ENCODE measurements at regions not wholly inside any gene's neighbourhood (a gene's known extent, or its start where the extent isn't known, plus 50 kb on each side); places are given as distances from the start of the nearest gene placed in this dataset.
"Not testable (repeated sequence)": the region's sequence is repeated elsewhere in the genome, so short reads cannot be mapped to it uniquely, and the experiment has no call there.

DNA sequence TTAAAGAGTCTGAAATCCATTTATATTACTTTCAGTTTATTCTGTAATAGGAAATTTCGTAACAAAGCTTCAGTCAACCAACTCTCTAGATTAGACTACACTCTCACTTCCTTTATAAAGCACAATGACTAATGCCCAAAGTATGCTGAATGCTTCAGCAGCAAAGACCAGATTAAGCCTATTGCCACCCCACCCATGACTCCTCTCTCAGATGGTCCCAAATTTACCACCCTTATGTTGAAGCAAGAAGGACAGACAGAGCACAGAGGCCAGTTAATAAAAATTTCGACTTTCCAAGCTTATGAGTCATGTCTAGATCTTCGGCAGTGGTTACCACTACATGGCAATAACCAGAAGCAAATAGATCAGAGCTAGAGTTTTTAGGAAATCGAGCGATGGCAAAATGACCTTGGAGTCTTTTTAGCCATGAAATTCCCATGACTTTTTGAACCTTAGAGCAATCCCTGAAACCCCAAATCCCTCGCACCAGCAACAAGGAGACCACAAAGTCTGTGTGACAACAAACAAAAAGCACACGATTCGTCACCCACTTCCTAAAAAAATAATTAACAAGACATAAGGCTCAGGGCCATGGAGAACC, 287.8 kb upstream of the RASA1 start:
- peak; percentile 76 to 95 for DNase-seq

DNA sequence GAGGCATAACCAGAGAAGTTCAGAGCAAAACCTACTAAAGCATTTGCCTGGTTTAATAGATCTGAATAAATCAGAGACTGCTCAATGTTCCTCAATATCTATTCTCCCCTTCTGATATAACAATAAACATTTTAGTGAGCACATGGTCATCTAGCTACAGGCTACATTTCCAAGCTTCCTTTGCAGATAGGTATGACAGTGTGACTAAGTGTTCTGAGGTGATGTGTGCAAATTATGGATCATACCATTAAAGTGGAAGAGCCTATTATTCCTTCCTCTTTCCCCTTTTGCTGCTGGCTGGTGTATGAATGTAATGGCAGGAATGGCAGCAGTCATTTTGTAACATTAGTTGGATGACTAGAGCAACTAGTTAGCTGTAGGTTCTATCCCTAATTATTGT, 285.8 kb upstream of the RASA1 start:
- DNase-seq, result peak in 1 of 2 donors; percentile 3

DNA sequence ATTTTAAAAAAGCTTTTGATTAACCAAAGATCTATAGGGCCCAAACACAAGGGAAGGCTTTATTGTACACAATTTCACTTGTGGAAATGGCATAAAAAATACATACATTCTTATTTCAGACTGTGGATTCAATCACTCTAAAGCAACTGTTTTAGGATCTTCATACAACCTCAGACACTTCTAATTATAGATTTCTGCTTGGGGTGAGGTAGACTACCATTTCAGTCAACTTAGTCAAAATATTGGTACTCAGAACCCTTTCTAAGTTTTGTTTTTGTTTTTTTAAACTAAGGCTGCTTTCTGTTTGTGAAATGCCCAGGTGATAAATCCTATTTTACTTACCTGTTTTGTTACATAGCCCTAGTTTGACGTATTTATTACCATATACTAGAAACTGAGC, 284.5 kb upstream of the RASA1 start:
- no peak for DNase-seq

DNA sequence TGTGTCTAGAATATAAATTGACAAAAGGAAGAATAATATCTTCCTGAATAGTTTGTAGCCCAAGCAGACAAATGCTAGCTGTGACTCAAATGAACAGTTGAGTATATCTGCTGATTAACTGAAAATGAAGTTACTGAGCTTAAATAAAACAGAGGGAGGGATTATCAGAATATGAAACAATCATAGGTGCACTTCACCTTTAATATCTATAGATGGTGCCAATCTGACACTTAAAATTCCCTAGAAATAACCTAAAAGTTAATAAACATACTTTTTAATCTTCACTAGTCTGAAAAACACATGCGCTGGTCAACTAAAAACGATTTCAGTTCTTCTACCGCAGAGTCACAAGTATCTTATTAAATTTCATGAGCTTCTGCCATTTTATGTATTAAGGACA, 280.8 kb upstream of the RASA1 start:
- DNase-seq, result peak in 1 of 2 donors; percentile 9

DNA sequence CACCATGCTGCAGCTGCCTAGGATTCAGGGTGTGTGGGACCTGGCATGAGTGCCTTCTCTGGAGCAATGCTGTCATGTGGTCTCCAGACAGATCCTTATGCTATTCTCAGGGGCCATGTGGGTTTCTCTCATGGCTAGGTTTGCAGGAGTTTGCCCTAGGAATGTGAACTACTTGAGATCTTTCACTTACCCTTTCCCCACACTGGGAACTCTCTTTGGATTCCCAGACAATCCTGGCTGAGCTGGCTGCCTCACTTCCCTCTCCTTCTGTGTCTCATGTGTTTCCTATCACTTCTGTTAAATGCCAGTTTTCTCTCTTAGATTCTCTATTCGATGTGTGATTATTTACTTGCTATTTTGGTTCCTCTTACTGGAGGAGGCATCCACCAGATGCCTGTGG, 270.2 kb upstream of the RASA1 start:
- DNase-seq, result peak; percentile 30 to 42

DNA sequence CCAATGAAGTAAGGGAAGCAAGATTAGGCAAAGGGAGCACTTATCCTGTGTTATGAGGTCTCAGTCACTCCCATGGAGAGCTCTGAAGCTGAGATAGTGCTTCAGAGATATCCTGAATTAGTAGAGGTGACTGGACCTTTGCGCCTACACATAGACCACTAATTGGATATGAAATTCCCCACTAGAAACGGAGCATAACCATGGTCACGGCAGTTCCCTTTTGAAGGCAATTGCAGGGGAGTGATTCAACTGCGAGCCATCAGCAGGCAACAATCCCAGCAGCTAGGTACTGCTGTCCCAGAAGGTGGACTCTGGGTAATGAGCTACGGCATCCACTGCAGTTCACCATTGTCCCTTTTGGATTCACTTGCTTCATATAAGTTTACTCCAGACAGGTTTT, 267.7 kb upstream of the RASA1 start:
- peak in 1 of 2 donors; percentile 20 for DNase-seq

DNA sequence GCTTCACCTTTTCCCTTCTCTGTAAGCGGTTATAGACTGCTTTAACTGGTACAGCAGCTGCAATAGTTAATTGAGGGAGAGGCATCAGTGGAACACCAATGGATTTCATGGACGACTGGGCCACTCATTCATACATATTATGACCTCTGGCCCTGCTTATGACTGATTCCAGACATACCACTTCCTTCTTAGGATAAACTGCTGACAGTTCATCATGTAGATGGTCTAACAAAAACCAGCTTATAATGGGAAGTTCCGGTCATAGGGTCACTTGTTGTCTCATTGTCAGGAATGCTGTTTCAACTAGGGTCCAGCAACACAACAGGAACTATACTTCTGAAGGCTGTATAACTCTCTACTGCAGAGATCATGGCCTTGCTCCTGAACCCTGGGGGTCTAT, 265.2 kb upstream of the RASA1 start:
- DNase-seq, result peak; percentile 87 to 89

DNA sequence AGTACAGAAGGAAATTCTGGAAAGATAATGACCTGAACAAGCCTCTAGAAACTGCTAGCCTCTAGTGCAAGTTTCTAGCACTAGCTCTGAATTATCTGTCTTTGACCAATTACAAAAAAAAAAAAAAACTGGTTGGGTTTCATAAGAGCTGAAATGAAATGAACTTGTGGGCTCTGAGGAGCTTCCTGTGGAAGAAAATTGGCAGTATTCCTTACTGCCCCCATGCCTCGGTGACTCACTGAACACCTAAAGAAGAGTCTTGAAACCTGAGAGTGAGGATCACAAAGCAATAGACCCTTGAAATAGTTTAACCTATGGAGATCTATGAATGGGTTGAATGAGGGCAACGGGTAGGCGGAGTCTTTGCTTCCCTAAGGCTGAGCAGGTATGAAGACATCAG, 263.6 kb upstream of the RASA1 start:
- DNase-seq, result no peak

DNA sequence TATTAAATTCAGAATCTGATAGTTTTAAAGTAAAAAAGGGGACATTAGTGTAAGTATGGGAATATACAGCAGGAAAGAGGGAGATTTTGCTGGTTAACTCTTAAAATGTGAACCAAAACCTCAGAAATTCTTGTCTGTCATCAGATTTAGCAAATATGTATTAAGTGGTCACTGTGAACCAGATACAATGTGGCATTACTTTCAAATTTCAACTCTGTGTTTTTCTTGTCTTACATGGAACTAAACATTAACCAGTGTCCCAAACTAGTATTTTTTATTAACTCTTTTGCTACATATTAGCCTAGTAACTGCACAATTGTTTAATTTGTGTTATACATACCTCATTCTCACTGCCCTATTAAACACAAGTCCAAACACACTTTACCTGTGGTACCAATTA, 259.9 kb upstream of the RASA1 start:
- DNase-seq, result no peak

DNA sequence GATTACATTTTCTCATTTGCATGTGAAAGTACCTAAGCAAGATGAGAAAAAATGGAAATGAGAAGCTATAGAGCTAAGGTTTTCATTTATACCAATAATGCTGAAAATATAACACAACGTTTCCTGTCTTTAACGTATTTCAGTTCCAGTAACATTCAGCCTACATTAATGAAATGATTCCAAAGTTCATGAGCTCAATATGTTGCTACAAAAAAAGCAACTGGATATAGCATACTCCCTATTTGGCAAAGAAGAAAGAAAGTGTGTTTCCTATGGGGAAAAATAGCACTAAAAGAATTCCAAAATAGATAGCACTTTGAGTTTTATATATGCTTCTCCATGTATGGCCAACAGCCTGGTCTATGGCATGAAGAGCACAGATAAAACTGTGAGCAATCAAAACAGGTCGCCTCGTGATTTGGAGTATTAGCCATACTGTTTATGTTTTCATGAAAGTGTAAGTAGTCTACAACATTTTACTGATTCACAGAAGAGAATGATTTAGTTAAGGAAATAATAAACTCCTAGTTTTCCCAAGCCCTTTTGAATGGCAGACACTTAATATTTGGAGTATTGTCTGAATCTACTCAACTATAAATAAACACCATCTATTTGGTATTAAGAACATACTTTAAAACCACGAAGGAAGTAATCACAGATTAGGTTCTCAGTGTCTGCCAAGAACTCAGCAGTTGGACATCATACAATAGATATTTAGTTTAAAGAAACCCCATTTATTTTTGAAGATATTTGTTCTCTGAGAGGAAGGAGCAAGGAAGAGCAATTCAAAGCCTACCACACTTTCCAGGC, 258.7 kb upstream of the RASA1 start:
- DNase-seq, result no peak

DNA sequence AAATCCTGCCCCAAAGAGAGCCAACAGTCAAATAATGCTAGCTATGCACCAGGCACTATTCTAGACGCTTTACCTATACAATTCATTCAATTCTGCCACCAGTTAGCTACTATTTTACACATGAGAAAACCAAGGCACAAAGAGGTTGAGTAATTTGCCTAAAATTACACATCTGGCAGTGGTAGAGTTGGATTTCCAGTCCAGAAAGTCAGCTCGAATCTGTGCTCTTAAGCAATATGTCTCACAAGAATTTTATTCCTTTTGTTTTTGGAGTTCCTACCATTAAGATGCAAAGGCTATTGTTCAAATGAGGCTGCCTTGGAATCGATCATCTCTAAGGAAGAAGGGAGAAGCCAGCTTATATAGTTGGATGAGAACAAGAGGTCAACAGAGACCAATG, 256.9 kb upstream of the RASA1 start:
- DNase-seq, result no peak

DNA sequence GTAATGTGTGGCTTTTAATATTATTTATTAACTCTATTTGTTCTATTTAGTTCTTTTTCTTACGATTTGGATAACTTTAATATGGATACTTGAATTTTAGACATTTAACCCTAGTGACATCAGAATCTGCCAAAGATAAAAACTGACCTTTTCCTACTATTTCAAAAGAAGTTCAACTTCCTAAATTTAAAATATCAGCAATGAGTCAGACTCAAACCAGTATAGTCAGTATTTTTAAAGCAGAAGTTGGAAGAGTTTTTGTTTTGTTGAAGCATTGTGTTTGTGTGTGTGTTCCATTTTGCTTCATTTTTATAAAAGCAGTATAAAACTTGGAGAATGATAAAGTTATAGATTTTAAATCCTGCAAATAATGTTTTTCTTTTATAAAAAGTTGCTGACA, 251.8 kb upstream of the RASA1 start:
- DNase-seq, result peak; percentile 52 to 86

DNA sequence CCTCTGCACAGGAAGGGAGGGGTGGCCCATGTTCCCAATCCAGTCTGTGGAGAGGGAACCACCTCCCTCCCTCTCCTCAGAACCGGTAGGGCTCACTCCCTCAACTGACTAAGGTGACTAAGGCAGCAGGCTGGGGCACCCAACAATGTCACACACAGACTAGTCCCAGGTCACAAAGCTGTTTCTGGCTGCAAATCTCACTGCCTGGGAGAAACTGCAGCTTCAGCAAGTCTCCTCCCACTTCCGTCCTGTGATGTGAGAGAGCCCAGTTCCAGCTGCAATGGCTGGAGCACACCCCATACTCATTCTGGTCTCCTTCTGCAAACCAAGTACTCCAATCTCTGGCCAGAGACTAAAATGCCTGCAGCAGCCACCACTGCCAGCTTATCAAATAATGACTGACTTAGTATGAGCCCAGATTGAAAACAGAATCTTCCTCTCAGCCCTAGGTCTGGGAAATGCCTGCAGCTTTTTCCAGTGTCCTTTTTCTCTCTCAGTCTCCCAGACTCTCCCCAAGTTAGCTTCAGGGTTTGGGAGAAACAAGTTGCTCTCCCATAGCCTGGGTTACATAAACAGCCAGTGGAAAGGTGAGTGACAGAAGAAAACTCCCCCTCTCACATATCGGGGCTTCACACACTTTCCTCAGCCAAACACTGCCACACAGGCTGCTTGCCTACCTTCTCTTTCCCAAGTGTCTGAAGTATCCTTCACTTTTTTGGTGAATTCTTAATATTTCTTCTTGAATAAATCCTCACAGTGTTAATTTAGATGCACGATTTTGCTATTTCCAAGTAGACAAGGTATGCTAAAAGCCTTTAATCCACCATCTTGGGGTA, 247.4 kb upstream of the RASA1 start:
- peak; percentile 75 to 86 for DNase-seq

DNA sequence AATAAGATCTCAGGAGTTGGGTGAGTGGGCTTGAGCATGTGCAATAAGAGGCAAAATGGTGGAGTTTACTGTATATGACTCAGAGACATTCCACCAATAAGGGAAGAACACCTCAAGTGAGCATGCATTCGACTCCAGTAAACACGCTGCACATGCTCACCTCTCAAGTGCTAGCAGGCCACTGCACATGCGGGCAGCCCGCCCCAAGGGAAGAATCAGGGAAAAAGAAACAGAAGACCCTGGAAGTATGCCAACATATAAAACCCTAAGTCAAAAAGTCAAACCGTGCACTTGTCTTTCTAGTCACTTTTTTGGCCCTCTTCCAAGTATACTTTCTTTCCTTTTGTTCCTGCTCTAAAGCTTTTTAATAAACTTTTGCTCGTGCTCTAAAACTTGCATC, 245.3 kb upstream of the RASA1 start:
- no peak for DNase-seq

DNA sequence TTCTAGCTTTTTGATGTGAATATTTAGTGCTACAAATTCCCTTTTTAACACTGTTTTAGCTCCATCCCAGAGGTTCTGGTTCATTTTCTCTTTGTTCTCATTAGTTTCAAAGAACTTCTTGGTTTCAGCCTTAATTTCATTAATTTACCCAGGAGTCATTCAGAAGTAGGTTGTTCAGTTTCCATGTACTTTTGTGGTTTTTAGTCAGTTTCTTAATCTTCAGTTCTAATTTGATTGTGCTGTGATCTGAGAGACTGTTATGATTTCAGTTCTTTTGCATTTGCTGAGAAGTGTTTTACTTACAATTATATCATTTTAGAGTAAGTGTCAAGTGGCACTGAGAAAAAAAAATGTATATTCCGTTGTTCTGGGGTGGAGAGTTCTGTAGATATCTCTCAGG, 240.1 kb upstream of the RASA1 start:
- no peak for DNase-seq

DNA sequence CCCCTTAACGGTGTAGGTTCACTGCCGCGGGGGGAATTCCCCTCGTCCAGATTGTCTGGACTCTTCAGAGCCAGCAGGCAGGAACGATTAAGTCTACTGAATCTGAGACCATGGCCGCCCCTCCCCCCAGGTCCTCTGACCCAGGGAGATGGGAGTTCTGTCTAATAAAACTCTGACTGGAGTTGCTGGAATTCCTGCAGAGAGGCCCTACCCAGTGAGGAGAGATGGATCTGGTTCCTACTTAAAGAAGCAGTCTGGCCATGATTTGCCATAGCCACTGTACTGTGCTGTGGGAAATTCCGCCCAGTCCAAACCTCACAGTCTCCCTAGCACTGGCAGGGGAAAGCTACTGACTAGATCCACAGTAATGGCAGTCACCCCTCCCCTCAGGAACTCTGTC, 237.7 kb upstream of the RASA1 start:
- DNase-seq, result no peak

DNA sequence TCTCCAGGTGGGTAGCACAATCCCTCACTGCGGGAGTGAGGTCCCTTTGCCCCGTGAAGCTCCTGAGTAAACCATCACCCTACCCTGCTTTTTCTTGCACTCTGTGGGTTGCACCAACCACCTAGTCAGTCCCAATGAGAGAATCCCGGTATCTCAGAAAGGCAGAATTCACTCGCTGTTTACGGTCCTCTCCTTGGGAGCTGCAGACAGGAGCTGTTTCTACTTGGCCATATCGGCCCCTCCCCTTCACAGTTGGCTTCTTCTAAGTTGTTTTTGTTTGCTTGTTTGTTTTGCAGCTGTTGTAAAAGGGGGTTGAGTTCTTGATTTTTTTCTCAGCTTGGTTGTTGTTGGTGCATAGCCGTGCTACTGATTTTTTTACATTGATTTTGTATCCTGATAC, 237.0 kb upstream of the RASA1 start:
- DNase-seq, result no peak

DNA sequence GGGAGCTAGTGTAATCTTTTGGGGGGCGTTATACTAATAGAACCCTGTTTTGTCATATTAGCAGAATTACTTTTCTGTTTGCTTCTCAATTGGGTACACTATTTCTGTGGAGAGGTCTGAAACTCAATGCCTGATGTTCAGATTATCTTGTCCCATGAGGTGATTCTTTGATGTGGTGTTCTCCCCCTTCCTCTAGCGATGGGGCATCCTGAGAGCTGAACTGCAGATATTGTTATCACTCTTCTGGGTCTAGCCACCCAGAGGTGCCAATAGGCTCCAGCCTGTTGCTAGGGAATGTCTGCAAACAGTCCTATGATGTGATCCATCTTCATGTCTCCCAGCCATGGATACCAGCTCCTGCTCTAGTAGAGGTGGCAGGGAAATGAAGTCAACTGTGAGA, 233.1 kb upstream of the RASA1 start:
- DNase-seq, result no peak

DNA sequence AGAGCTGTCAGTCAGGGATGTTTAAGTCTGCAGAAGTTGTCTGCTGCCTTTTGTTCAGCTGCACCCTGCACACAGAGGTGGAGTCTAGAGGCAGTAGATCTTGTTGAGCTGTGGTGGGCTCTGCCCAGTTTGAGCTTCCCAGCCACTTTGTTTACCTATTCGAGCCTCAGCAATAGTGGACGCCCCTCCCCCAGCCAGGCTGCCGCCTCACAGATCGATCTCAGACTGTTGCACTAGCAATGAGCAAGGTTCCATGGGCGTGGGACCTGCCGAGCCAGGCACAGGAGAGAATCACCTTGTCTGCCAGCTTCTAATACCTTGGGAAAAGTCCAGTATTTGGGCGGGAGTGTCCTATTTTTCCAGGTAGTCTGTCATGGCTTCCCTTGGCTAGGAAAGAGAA, 225.1 kb upstream of the RASA1 start:
- no peak for DNase-seq

DNA sequence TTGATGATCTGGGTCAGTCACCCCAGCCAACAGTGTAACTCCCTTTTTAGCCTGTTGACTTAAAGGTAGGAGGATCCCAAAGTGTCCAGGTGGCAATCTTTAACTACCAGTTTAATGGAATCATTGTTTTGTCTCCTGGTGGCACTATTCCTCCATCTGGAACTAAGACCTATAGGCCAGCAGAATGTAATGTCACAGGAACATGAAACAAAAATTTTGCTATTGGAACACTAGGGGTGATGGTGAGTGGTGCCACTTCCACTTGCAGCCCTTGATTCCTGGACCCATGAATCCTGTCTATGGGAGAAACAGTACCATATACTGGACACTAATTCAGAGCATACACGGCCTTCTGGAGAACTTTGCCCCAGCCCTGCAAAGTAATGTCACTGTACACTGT, 219.5 kb upstream of the RASA1 start:
- DNase-seq, result no peak

DNA sequence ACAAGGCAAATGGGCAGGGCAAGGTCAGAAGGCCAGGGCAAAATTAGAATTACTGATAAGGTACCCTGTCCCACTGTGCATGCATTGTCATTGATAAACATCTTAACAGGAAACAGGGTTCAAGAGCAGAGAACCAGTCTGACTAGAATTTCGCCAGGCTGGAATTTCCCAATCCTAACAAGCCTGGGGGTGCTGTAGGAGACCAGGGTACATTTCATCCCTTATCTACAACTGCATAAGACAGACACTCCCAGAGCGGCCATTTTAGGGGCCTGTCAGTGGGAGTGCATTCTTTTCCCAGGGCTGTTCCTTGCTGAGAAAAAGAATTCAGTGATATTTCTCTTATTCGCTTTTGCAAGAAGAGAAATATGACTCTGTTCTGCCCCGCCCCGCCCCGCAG, 218.7 kb upstream of the RASA1 start:
- not testable (repeated sequence) for DNase-seq

DNA sequence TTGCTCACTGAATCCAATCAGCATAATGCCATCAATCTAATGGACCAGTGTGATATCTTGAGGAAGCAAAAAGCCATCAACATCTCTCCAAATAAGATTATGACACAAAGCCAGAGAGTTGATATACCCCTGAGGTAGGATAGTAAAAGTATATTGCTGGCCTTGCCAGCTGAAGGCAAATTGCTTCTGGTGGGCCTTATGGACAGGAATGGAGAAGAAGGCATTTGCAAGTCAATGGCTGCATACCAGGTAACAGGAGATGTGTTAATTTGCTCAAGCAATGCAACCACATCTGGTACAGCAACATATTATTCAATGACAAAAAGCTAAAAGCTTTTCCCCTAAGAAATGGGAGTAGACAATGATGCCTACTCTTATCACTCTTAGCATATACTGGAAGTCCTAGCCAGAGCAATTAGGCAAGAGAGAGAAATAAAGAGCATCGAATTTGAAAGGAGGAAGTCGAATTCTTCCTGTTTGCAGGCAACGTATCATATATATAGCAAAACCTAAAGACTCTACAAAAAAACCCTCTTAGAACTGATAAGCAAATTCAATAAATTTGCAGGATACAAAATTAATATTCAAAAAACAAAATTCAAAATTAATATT, 216.1 kb upstream of the RASA1 start:
- DNase-seq, result peak; percentile 59 to 74

DNA sequence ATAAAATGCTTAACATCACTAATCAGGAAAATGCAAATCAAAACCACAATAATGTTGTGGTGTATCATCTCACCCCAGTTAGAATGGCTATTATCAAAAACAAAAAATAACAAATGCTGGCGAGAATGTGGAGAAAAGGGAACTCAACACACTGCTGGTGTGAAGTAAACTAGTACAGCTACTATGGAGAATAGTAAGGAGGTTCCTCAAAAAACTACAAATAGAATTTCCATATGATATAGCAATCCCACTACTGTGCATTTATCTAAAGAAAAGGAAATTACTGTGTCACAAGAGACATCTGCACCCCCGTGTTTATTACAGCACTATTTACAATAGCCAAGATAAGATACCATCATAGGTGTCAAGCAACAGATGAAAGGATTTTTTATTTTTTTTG, 214.5 kb upstream of the RASA1 start:
- peak; percentile 59 to 88 for DNase-seq

Measured in inflammatory macrophage (primary cell).